PC-3 (cell line): ENCODE measurements at regions not wholly inside any gene's neighbourhood (a gene's known extent, or its start where the extent isn't known, plus 50 kb on each side); places are given as distances from the start of the nearest gene placed in this dataset.

Experiments
- EZH2 ChIP-seq: fragments of 300-600 bp; sonication (generic); IDR thresholded peaks from one replicate; pipeline ENCODE4 v1.6.1; 2017; ENCODE audit warnings: antibody characterized with exemption, mild to moderate bottlenecking, low read length; ENCODE audit not compliant: unreplicated experiment
- EZH2phosphoT487 ChIP-seq: fragments of 300-600 bp; sonication (generic); IDR thresholded peaks from 2 replicates; pipeline ENCODE4 v1.6.1; 2018; ENCODE audit warnings: mild to moderate bottlenecking, antibody characterized with exemption, low read length, borderline replicate concordance
- TF ChIP-seq, protein P1 (sequence below): fragments of 300-600 bp; sonication (generic); conservative IDR thresholded peaks from 2 replicates; pipeline ENCODE4 v1.5.1; 2017; ENCODE audit warnings: antibody characterized with exemption, low read depth, mild to moderate bottlenecking, low read length

DNA sequence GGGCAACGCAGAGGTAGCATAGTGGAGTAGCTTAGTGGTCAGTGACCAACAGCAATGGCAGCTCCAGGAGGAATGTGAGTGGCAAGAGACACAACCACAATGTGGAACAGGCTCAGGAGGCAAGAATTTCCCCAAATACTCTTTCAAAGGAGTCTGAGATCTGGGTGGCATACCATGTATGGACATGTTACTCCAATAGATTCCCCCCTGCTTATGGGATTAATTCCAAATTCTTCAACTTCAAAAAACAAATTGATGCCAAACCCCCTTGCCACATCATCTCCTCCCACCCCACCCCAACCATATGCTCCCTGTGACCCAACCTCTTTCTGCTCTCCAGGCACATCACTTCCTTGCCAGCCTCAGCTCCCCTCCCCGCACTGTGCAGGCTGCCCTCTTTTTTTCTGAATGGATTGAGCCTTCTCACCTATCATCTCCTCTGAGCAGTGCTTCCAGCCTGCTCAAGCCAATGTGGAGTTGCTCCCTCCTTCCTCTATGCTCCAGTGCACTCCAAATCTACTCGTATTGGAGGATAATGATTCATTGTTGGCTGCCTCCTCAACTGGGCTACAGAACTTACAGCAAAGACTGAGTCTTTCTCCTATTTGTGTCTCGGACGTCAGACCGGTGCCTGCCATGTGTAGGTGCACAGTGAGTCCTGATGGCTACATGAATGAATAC lies 93.0 kb upstream of the CEP85L start:
- TF ChIP-seq EZH2phosphoT487, result no peak
- TF ChIP-seq, protein P1, sequence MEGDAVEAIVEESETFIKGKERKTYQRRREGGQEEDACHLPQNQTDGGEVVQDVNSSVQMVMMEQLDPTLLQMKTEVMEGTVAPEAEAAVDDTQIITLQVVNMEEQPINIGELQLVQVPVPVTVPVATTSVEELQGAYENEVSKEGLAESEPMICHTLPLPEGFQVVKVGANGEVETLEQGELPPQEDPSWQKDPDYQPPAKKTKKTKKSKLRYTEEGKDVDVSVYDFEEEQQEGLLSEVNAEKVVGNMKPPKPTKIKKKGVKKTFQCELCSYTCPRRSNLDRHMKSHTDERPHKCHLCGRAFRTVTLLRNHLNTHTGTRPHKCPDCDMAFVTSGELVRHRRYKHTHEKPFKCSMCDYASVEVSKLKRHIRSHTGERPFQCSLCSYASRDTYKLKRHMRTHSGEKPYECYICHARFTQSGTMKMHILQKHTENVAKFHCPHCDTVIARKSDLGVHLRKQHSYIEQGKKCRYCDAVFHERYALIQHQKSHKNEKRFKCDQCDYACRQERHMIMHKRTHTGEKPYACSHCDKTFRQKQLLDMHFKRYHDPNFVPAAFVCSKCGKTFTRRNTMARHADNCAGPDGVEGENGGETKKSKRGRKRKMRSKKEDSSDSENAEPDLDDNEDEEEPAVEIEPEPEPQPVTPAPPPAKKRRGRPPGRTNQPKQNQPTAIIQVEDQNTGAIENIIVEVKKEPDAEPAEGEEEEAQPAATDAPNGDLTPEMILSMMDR, result no peak
- TF ChIP-seq EZH2, result no peak
